IPS-NIHi7 (cell line): ENCODE measurements at regions not wholly inside any gene's neighbourhood (a gene's known extent, or its start where the extent isn't known, plus 50 kb on each side); places are given as distances from the start of the nearest gene placed in this dataset.
A peak's percentile ranks its signal among the peaks of the same experiment; 100 is the strongest.
"Not testable (repeated sequence)": the region's sequence is repeated elsewhere in the genome, so short reads cannot be mapped to it uniquely, and the experiment has no call there.

Source experiments
- DNase-seq: peaks from one replicate; pipeline ENCODE4 v3.0.0; 2012; ENCODE audit warnings: mixed read lengths; ENCODE audit errors: extremely low spot score

DNA sequence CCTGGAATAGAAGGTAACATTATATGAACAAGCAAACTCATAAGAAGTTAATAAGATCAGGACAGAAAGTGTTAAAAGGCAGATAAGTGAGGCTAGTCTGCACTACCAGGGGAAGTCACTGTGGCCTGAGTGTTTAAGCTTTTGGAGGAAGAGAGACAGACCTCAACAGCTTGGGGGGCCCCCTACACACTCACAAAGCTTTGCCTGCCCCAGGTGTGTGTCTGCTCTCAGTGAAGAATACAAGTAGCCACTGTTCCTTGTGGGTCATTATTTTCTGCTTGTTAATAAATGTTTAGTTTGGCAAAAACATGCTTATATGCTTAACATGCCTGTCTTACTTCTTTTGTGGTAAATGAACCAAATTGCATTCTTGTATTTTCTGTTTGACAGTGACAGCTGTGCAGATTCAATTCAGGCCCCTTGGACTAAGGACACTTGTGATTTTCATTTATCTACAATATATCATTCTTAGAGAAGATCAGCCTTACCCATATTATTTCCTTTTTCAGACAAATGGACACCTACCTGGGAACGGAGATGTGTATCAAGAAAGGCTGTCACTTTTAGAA lies 50.7 kb upstream of the C12orf71 start:
- DNase-seq = no peak

DNA sequence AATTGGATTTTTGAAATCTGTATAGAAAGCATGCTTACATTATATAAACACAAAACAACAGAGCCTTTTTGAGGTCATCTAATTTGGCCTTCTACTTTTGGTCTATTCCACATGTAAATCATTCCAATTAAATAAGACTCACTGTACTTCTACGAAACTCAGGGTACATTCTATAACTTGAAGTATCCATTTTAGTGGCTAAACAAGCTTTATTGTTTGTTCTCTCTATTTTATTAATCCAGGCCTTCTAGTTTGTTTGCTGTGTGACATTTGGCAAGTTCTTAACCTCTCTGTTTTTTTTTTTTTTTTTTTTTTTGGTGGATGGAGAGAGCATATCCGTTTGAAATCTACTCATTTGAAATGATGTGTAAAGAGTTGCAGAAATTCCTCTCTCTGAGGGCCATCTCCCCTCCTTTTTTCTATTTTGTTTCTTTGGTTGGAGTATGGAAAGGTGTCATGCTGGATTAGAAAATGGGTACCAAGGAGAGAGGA lies 58.1 kb upstream of the C12orf71 start:
- no peak for DNase-seq

DNA sequence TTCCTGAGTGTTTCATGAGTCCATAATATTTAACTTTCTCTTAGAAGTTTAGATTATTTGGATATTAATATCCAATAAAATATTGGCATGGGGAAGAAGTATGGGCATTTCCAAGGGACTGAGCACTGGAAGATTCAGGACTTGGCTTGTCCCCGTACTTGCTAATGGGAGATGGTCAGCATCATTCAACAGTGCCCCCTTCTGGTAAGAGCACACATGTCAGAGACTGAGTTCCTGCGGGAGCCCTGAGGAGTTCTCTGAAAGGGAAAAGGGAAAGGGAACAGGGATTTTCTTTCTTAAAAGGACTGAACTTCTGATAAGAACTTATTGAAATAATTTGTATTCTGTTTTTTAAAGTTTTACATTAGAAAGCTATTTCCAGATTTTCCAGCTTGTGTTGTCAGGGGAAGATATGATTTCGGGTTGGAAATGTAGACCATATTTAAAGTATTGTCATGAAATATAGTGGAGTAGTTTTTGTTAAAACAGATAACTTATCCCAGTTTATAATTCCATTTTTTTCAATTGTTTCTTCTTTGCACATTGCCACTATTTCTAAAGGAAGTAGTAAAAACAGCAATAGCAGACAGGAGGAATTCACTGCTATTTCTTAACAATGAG lies 59.8 kb upstream of the C12orf71 start:
- peak; percentile 84 for DNase-seq

DNA sequence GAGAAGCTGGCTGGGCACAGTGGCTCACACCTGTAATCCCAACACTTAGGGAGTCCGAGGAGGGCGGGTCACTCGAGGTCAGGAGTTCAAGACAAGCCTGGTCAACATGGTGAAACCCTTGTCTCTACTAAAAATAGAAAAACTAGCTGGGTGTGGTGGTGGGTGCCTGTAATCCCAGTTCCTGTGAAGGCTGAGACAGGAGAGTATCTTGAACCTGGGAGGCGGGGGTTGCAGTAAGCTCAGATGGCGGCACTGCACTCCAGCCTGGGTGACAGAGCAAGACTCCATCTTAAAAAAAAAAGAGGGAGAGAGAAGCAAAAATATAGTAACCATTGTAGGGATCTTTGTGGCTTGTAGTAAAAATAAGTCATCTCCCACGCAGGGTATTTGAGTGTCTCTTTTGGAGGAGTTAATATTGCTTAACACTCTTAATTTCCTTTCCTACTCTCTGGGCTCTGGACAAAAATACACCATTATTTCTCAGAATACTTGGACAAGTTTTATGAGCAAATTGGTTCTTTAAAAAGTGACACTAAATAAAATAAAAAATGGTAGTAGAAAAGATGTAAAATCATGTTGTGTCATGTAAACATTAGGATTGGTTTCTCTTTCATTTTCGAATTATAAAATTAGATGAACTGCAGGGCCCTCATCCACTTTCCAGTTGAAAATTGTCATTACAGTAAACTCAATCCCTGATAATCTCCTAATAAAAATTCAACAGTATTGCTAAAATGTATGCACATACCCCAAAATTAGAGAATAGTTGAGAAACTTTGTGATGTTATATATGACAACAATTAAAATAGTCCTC lies 61.1 kb upstream of the C12orf71 start:
- no peak for DNase-seq

DNA sequence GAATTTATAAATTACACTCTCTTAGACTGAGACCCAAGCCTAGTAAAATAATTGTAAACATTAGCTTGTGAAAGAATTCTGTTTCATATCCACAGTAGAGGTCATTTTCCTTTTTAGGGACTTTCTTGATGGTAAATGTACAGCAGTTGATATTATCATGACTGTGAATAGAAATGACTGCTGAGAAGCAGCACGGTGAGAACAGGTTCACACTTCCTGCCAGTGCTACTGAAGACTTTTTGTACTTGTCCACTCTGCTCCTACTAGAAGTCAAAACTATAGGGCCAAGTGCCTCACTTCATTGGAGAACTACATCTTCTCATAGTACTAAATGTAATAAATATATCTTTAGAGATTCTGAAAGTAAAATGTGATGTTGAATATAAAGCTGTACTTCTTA lies 63.3 kb upstream of the C12orf71 start:
- not testable (repeated sequence) for DNase-seq

DNA sequence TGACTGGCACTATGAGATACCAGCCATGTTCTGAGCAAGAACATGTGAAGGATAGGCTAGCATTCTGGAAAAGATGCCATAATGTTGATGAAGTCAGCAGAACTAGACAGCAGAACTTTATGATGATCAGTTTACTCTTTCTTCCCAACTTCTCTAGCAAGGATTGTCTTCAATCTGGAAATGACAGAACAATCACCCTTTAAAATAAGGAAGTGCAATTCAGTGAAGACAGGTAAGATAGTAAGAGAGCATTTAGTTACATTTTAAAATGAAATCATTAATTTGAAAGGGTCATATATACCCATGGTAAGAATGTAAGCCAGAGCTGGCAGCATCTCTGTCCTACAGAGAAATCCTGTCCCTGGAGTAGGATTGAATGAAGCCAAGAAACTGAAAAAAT lies 66.0 kb upstream of the C12orf71 start:
- DNase-seq = no peak

DNA sequence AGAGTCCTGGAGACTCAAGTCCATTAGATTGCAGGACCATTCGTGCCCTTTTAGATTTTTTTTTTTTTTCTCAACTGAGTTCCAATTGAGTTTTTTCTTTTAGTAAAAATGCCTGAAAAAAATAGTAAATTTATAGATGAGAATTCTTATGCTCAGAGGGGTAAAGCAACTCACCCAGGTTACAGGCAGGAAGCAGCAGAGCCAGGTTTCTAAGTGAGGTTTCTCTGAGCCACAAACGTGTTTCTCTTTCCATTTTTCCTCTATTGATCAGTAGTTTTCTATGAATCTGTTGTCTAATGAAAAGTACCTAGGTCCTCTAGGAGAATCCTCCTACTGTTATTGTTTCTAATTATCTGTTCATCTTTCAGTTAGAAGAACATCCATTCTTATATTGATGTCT lies 66.4 kb upstream of the C12orf71 start:
- no peak for DNase-seq

DNA sequence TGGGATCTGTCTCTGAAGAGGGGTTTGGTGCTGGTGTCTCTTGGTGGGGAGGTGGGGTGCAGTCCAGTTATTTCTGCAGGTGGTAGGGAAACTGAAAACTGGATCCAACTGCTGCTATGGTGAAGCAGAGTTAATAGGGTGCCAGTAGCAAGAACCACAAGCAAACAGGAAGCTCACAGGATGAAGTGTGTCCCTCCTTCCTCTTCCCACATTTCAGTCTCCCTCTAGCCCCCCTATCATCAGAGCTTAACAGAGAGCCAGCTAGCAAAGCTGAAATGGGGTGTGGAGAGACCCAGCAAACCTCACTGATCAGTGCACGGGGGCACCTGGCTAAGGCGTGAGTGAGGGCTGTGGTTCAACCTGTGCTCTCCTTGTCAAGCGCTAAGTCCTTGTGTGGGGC lies 69.1 kb upstream of the C12orf71 start:
- DNase-seq = no peak

DNA sequence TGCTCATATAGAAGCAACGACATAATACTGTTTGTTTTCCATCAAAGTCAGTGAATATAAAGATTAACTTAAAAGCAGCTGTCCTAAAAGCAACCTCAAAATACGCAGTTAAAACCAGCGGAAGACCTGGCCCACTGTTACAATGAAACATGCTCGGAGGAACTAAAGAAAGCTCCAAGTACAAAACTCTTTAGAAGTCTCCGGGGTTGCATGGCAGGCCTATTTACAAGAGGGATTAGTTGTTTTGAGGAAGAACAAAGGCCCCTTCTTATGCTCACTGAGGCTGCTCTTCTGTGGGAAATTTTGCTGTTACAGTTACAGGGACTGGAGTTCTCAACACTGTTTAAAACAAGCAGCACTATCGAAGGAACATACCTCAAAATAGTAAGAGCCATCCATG lies 75.9 kb upstream of the C12orf71 start:
- peak; percentile 36 for DNase-seq

DNA sequence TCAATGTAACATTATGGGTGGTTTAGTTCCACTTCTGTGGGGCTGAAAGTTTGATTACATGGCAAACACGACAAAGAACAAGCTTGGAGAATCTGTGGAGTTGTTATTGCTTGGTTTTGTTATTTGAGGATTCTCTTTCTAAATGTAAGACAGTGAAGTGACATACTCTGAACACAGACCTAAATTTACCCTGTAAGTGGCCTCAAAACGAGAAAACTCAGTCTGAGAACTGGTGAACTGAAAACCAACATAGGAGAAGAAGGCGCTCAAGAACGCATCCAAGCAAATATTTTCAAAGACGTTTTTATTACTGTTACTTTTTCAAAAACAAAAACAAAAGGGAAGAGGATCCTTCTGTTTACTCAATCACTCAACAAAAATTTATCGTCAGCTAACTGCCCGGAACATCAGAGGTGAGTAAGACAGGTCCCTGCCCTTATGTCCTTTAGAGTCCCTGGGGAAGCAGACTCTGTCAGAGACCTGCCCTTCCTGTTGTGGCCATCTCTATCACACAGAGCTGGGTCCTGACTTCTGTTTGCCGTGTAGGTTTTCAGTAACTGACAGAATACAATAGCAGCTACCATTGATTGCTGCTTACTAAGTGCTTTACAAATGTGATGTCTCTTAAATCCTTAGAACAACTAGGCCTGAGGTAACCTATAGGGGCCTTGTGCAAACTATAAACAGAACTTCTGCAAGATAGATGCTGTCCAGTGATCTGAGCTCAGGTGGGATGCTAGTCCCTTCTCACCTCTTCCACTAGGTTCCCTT lies 79.3 kb upstream of the C12orf71 start:
- no peak for DNase-seq

DNA sequence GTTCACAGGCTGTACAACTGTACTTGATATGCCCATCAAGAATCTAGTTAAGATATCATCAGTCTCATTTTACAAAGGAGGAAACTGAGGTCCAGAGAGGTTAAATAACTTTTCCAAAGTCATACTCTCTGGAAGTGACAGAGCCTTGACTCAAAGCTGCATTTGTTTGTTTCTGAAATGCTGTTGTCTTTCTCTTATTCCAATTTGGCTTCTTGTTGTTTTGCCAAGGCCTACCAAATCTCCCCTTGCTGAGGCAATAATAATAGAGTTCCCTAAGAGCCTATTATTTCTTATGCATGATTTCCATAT lies 79.8 kb upstream of the C12orf71 start:
- DNase-seq = no peak

DNA sequence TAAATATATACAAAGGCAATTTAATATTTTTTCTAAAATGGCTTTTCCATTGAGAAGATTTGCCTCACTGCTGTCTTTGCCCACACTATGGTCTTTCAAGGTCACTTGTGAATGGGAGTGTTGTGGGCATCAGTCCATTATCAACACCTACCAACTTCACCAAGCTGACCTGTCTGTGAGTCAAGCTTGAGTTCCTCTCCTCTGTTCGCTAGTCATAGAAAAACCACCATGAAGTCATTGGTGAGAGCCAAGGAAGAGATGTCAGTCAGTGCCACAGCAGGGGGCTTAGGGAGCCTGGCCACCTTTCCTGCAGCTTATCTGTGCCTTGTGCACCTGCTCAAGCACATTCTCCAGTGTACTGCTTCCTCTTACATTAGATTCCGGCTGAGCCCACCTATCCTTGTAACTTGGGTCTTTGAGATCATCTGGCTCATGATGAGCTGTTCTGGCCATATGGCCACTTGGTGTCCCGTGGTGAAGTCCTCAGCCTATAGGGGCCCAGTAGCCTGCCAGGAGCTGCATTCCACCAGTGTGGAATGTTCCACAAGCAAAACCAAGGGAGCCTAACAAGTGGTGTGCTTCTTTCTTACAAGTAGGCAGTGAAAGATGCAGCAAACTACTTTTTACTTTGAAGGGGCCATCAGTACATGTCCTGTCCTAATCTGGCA lies 80.8 kb upstream of the C12orf71 start:
- no peak for DNase-seq

DNA sequence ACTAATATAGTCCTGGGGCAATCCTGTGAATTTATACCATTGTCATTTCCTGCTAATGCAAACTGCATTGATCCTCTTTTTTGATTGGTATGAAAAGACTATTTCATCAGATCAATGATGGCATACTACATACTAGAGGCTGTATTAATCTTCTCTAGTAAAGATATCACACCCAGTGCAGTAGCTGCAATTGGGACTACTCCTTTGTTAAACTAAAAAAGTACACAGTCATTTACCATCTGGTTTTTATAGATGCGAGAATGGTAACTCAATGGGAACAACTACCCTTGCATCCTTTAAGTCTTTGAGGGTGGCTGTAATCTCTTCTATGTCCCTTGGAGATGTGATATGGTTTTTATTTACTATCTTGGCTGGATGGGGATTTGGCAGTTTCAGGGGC lies 80.2 kb upstream of the STK38L start:
- no peak for DNase-seq

DNA sequence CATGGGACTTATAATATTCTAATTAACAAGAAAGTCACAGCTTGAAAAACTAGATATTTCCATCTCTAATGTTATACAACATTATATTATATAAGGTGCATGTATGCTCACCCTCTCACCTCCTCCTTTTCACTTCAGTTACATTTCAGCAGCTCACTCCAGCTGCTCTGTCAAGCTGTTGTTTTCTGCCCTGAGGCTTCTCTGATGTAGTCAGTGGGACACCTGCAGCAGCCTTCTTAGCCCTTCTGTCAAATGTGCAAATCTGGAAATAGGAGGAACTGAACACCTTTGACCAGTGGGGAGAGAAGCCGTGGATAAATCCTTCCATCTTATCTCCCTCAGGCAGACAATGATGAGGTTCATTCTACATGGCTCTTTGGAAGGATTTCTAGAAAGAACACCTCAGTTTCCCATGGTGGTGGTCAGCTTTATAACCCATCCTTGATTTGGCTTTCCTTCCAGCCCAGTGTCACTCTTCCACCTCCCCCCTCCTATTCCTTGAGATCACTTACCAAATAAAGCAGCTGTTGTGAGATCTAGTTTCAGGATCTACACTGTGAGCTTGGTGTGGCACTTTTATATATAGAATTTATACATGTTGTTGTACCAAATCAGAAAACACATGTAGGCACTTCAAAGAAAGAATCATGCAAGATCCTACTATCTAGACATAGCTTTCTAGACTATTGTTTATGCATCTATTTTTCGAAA lies 79.6 kb upstream of the STK38L start:
- no peak for DNase-seq

DNA sequence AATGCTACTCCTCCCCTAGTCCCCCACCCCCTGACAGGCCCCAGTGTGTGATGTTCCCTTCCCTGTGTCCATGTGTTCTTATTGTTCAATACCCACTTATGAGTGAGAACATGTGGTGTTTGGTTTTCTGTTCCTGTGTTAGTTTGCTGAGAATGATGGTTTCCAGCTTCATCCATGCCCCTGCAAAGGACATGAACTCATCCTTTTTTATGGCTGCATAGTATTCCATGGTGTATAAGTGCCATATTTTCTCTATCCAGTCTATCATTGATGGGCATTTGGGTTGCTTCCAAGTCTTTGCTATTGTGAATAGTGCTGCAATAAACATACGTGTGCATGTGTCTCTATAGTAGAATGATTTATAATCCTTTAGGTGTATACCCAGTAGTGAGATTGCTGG lies 78.1 kb upstream of the STK38L start:
- DNase-seq = not testable (repeated sequence)

DNA sequence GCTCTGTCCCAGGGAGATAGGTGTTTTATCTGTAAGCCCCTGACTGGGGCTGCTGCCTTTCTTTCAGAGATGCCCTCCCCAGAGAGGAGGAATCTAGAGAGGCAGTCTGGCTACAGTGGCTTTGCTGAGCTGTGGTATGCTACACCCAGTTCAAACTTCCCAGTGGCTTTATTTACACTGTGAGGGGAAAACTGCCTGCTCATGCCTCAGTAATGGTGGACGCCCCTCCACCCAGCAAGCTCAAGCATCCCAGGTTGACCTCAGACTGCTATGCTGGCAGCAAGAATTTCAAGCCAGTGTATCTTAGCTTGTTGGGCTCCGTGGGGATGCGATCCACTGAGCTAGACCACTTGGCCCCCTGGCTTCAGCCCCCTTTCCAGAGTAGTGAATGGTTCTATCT lies 72.6 kb upstream of the STK38L start:
- DNase-seq = not testable (repeated sequence)

DNA sequence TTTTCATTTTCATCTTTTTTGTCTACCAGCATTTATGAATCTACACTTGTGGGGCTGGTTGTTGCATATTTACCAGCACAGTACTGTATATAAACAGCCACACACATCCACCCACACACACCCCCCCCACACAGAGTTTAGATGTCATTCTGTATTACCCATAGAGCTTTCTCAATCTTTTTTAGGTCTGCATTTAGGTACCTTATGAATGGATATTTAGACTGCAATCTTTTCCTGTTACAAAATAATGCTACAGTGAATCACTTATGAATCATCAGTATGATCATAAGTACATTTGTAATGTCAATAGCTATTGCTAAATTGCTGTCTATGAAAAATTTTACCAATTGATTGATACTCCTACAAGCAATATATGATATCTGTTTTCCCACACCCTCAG lies 67.3 kb upstream of the STK38L start:
- DNase-seq = no peak

DNA sequence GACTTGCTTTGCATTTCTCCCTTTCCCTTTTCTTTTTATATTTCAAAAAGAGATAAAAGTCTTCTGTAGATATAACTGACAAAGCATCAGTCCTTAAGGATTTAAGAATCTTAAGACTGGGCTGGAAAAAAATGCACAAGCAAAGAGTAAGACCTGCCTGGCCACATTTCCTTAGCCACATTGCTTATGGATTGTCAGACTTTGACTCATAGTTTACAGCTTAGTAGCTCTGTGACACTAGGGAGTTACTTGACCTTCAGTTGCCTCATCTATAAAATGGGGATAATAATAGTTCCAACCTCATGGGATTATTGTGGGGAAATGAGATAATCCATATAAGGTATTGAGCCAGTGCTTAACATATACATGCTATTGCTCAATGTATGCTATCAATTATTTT lies 66.4 kb upstream of the STK38L start:
- no peak for DNase-seq

DNA sequence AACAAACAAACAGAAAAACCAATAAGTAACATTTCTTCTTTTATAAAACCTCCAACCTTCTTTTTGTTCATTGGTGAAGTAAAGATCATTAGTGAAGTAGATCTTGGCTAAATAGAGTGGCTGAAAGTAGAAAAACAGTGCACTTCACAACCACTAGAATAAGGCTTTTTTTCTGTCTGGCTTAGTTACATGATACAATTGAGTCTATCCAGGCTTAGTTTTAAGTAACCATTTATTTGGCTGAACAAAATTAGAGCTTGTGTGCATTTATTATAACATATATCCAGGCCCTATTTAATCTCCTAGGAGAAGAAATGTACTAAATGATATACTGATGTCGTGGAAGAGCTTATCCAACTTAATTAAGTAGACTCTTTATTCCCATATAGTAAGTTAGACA lies 65.8 kb upstream of the STK38L start:
- no peak for DNase-seq

DNA sequence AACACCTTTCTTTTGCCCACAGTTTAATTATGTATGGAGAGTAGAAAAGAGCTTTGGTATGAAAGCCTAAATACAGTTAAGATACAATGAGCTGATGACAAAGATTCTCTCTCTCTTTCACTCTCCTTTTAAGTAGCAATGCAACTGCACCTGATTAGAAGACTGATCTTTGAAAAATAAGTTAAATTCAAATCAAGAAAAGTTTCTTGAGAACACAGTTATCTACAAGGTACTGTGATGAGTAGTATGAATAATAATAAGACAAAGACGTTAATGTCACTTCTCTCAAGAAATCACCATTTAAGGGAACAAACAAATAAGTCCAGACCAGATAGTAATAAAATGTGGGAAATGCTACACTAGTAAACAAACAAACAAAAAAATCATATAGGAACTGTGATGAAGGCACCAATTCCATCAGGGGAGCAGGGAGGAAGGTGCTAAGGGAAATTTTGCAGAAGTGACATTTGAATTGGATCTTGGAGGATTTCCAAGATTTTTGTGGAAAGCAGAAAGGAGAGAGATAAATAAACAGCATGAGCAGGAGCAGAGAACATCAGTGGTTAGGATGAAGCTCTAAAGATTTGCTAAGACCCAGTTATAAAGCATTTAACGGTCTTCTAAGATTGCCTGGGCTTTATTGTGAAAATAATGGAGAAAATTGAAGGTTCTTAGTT lies 65.2 kb upstream of the STK38L start:
- no peak for DNase-seq
